Thoracic aorta (tissue), 2 donors: ENCODE measurements at regions not wholly inside any gene's neighbourhood (a gene's known extent, or its start where the extent isn't known, plus 50 kb on each side); places are given as distances from the start of the nearest gene placed in this dataset.

Experiments
- ATAC-seq: fragments of 150-250 bp; one replicate; pipeline ENCODE4 v1.8.0; 2017; ENCODE audit warnings: low read depth; ENCODE audit not compliant: insufficient number of reproducible peaks, low FRiP score
- DNase-seq: peaks from one replicate; pipeline ENCODE4 v3.0.0-alpha.2; 2020; ENCODE audit warnings: low spot score
- H3K27ac ChIP-seq, 2 donors: fragments of 200-600 bp; sonication (generic); 1 replicate in 1 of 2; 2 replicates in 1 of 2; pipeline ENCODE4 v1.5.1; 2016; ENCODE audit warnings: mild to moderate bottlenecking in 2 of 2, moderate library complexity in 2 of 2
- H3K27me3 ChIP-seq: fragments of 200-600 bp; sonication (generic); replicated peaks from 2 replicates; pipeline ENCODE4 v1.6.0; 2016; ENCODE audit warnings: mild to moderate bottlenecking; ENCODE audit not compliant: insufficient read depth
- H3K36me3 ChIP-seq: fragments of 200-600 bp; sonication (generic); one replicate; pipeline ENCODE4 v1.5.1; 2016
- H3K4me1 ChIP-seq, 2 donors: fragments of 200-600 bp; sonication (generic); 1 replicate in 1 of 2; 2 replicates in 1 of 2; pipeline versions ENCODE4 v1.5.1 to v1.6.0; 2016; ENCODE audit warnings: low read depth in 2 of 2, mild to moderate bottlenecking in 1 of 2; ENCODE audit not compliant: control insufficient read depth in 1 of 2
- H3K4me3 ChIP-seq: fragments of 200-600 bp; sonication (generic); 2 replicates; pipeline ENCODE4 v1.5.1; 2016; ENCODE audit warnings: mild to moderate bottlenecking
- H3K9me3 ChIP-seq: fragments of 200-600 bp; sonication (generic); 2 replicates; pipeline ENCODE4 v1.5.1; 2016
- TF ChIP-seq, protein P1 (sequence below): fragments of 200-600 bp; sonication (generic); IDR thresholded peaks from one replicate; pipeline ENCODE4 v1.5.1; 2019; ENCODE audit warnings: antibody characterized with exemption

DNA sequence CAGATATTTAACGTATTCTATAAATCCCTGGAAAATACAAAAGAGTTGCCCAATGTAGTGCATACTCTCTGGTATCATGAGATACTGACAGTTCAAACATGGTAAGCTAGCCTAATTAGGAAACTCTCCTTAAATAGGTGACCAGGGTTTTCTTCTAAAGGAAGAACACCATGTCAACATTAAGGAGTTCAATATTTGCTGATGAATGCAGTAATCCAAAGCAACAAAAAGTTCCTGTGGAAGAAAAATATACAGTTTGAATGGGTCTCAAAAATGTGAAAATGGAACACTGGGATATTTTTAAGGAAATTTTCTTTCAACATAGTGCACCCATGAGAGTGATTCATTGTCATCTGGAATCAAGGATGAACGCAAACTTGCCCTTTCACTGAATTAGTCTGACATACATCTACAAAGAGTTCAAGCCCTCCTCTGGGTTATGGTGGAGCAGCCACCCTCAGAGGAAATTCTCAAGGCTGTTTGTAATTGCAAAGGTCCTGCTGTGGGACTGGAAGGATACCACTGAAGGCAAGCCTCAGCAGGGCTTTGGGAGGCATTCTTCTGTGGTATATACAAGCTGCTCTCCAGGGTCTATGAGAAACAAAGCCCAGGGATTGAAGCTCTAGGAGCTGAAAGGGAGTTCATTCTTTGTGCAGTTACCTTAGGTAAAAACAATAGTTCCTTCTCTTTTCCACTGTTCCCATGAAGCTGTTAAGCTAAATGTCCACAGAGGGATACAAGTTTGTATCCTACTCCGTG is 700.3 kb downstream of the TUSC7 start:
- no peak overlapping the region for H3K27ac ChIP-seq
- DNase-seq (no peak), ATAC-seq (no peak)
- TF ChIP-seq, protein P1, sequence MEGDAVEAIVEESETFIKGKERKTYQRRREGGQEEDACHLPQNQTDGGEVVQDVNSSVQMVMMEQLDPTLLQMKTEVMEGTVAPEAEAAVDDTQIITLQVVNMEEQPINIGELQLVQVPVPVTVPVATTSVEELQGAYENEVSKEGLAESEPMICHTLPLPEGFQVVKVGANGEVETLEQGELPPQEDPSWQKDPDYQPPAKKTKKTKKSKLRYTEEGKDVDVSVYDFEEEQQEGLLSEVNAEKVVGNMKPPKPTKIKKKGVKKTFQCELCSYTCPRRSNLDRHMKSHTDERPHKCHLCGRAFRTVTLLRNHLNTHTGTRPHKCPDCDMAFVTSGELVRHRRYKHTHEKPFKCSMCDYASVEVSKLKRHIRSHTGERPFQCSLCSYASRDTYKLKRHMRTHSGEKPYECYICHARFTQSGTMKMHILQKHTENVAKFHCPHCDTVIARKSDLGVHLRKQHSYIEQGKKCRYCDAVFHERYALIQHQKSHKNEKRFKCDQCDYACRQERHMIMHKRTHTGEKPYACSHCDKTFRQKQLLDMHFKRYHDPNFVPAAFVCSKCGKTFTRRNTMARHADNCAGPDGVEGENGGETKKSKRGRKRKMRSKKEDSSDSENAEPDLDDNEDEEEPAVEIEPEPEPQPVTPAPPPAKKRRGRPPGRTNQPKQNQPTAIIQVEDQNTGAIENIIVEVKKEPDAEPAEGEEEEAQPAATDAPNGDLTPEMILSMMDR = no peak
- no peaks in the 10 kb centered on the region for H3K9me3 ChIP-seq
- H3K4me1 ChIP-seq = peaks cover 0 to 7% of the 10 kb centered on the region in 2 donors
- no peaks in the 10 kb centered on the region for H3K36me3 ChIP-seq
- no peaks in the 10 kb centered on the region for H3K27me3 ChIP-seq
- H3K4me3 ChIP-seq = no peak overlapping the region

DNA sequence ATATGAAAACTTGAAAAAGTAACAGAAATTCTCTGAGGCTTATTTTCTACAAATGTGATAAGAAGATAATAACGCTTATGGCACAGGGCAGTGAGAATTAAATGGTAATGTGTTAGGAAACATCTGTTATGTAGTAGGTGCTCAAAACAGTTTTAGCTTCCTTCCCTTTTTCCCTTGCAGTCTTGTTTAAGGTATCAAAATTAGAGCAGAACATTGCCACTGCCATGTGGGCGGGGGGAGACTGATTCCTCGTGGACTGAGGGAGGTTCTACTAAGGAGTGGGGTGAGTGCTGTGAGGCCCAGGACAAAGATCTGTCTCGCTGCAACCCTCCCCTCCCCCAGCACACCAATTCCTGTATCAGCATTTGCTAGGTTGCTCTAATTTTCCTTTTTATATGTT is 702.4 kb downstream of the TUSC7 start:
- ATAC-seq = no peak
- Histone ChIP-seq H3K27ac (no peak overlapping the region), H3K4me3 (no peak overlapping the region), H3K4me1 (peaks cover 0 to 2% of the 10 kb centered on the region in 2 donors), H3K9me3 (no peaks in the 10 kb centered on the region), H3K36me3 (no peaks in the 10 kb centered on the region), H3K27me3 (no peaks in the 10 kb centered on the region)
- DNase-seq = no peak
- TF ChIP-seq, protein P1 = no peak

DNA sequence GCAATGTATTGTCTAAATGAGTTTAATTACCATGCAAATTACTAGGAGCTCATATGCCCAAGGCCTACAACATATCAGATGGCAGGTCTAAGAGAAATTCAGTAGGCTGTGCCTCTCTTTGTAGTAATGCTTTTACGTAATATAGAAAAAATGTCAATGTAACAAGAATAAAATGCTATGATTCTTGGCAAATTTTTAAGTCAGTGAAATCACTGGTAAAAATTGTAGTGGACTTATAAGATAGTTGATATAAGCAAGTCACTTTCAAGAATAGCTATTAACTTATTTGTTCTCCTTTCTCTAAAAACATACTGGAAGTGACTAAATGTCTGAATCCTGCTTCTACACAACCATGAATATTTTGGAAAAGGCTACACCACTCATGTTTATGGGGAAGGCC is 707.8 kb downstream of the TUSC7 start:
- ATAC-seq (no peak), DNase-seq (no peak)
- TF ChIP-seq, protein P1 = no peak
- Histone ChIP-seq H3K36me3 (no peaks in the 10 kb centered on the region), H3K9me3 (no peaks in the 10 kb centered on the region), H3K27me3 (no peaks in the 10 kb centered on the region), H3K4me3 (no peak overlapping the region), H3K27ac (peak overlapping the region in 1 of 2 donors; percentile 24), H3K4me1 (peaks cover 0 to 17% of the 10 kb centered on the region in 2 donors)

DNA sequence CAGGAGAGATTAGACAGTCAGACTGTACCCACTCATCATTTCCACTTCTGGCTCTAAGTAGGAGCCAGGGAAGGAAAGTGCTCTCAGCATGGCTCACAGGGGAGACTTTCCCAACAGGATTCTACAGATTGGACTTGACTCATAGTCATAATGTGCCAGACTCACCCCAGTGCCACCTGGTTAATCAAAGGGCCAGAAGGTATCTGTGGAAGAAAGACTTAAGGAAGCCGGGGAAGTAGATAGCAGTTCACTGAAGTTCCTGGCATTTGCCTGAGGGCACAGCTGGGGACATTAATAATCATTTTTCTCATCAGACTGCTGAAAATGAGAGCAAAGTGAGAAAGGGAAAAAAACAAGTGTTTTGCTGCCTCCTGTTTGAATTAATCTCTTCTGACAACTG is 717.5 kb downstream of the TUSC7 start:
- Histone ChIP-seq H3K36me3 (no peaks in the 10 kb centered on the region), H3K27ac (no peak overlapping the region), H3K9me3 (no peaks in the 10 kb centered on the region), H3K4me3 (no peak overlapping the region), H3K4me1 (no peaks in the 10 kb centered on the region), H3K27me3 (no peaks in the 10 kb centered on the region)
- ATAC-seq (no peak), DNase-seq (no peak)
- TF ChIP-seq, protein P1 = no peak

DNA sequence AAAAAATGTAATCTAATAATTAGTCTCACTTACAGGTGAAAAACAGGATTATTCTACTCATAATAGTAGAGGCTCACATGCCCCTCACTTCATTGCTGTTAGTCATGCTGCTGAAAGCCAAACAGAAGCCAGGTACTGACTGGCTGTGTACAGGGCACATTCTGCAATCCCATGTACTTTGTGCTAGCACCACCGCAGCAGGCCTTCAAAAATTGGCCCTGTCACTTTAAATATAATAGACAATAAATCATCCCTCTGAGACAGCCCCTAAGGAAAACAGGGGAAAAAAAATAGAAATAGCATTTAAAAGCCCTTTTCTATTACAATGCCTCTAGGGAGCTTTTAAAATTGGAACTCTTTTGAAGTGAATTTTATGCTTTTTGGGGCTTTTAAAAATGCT is 723.8 kb downstream of the TUSC7 start:
- no peak for ATAC-seq

More for the DNA sequence above, 723.8 kb downstream of the TUSC7 start:
- Histone ChIP-seq H3K36me3 (no peaks in the 10 kb centered on the region), H3K27ac (no peak overlapping the region), H3K9me3 (no peaks in the 10 kb centered on the region), H3K4me3 (no peak overlapping the region), H3K4me1 (no peaks in the 10 kb centered on the region), H3K27me3 (no peaks in the 10 kb centered on the region)
- DNase-seq = no peak
- TF ChIP-seq, protein P1 = no peak
